Stimulated activated CD8-positive, alpha-beta memory T cell treated with anti-CD3 and anti-CD28 coated beads, Interleukin-2, amount 100 ng/mL, for 1 hour (primary cell): ENCODE measurements at regions not wholly inside any gene's neighbourhood (a gene's known extent, or its start where the extent isn't known, plus 50 kb on each side); places are given as distances from the start of the nearest gene placed in this dataset.
"Not testable (repeated sequence)": the region's sequence is repeated elsewhere in the genome, so short reads cannot be mapped to it uniquely, and the experiment has no call there.

Source experiments
- DNase-seq, 2 donors: peaks; one replicate each; pipeline ENCODE4 v3.0.0-alpha.2; 2020; ENCODE audit warnings: low read depth in 2 of 2

- no peak for DNase-seq
These were observed 101.8 kb upstream of the LARP1 start for GRCh38 chr5:154653418-154653763.

- DNase-seq = no peak
These were observed 102.3 kb upstream of the LARP1 start for GRCh38 chr5:154652746-154653417.

GRCh38 chr5:154651795-154652194 is 103.4 kb upstream of the LARP1 start:
- DNase-seq = not testable (repeated sequence)

GRCh38 chr5:154648706-154649105 is 106.5 kb upstream of the LARP1 start:
- DNase-seq = no peak

GRCh38 chr5:154648229-154648628 is 106.9 kb upstream of the LARP1 start:
- no peak for DNase-seq

GRCh38 chr5:154647761-154648145 is 107.4 kb upstream of the LARP1 start:
- no peak for DNase-seq

GRCh38 chr5:154647114-154647760 is 107.9 kb upstream of the LARP1 start:
- no peak for DNase-seq

GRCh38 chr5:154646745-154647113 is 108.4 kb upstream of the LARP1 start:
- no peak for DNase-seq

GRCh38 chr5:154644745-154645411 is 110.3 kb upstream of the LARP1 start:
- no peak for DNase-seq

- no peak for DNase-seq
These were observed 112.5 kb upstream of the LARP1 start for GRCh38 chr5:154642499-154643245.

GRCh38 chr5:154640213-154640831 is 114.9 kb upstream of the LARP1 start:
- not testable (repeated sequence) for DNase-seq

- not testable (repeated sequence) for DNase-seq
These were observed 118.4 kb upstream of the LARP1 start for GRCh38 chr5:154636786-154637185.

GRCh38 chr5:154636271-154636670 is 118.9 kb upstream of the LARP1 start:
- DNase-seq = not testable (repeated sequence)

GRCh38 chr5:154633744-154634143 is 121.4 kb upstream of the LARP1 start:
- not testable (repeated sequence) for DNase-seq

GRCh38 chr5:154631141-154631540 is 124.0 kb upstream of the LARP1 start:
- no peak for DNase-seq

- DNase-seq = no peak
These were observed 124.8 kb upstream of the LARP1 start for GRCh38 chr5:154630410-154630809.

GRCh38 chr5:154628685-154629084 is 126.5 kb upstream of the LARP1 start:
- no peak for DNase-seq

- no peak for DNase-seq
These were observed 127.2 kb upstream of the LARP1 start for GRCh38 chr5:154627698-154628678.

GRCh38 chr5:154626876-154627557 is 128.2 kb upstream of the LARP1 start:
- DNase-seq = no peak

GRCh38 chr5:154625031-154625430 is 130.1 kb upstream of the LARP1 start:
- no peak for DNase-seq
